ENCODE measurements at regions not wholly inside any gene's neighbourhood (a gene's known extent, or its start where the extent isn't known, plus 50 kb on each side); places are given as distances from the start of the nearest gene placed in this dataset.

DNA sequence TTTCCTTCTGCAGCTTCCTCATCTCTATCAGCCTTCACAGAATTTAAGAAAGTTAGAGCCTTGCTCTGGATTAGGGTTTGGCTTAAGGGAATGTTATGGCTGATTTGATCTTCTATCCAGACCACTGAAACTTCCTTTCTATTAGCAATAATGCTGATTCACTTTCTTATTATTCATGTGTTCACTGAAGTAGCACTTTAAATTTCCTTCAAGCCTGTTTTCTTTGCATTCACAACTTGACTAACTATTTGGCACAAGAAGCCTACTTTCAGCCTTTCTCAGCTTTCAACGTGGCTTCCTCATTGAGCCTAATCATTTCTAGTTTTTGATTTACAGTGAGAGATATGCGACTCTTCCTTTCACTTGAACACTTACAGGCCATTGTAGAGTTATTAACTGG is 528.5 kb downstream of the PLPP3 start:
- no peak overlapping the region for H3K4me3 ChIP-seq (ENCODE audit: low read length in 2 of 2)
- intact Hi-C loops (cut with DNase I), result no loop called here
- 61 to 67% methylated on average over 2 of the region's 2 CpGs for WGBS, 2 donors
- no peaks in the 10 kb centered on the region for H3K4me1 ChIP-seq (ENCODE audit: control insufficient read depth in 1 of 2, insufficient read depth in 2 of 2, low read length in 2 of 2)
- ATAC-seq (ENCODE audit: low FRiP score) (no peak), DNase-seq (no peak)
- H3K36me3 ChIP-seq (ENCODE audit: control insufficient read depth in 1 of 2, insufficient read depth in 2 of 2, low read length in 1 of 2), result no peaks in the 10 kb centered on the region
- no peaks in the 10 kb centered on the region for H3K27me3 ChIP-seq (ENCODE audit: control insufficient read depth in 1 of 2, insufficient read depth in 2 of 2, low read length in 1 of 2)
- H3K27ac ChIP-seq (ENCODE audit: low read depth in 1 of 2, low read length in 2 of 2), result no peak overlapping the region
- no peaks in the 10 kb centered on the region for H3K9me3 ChIP-seq (ENCODE audit: control insufficient read depth, low read length)

DNA sequence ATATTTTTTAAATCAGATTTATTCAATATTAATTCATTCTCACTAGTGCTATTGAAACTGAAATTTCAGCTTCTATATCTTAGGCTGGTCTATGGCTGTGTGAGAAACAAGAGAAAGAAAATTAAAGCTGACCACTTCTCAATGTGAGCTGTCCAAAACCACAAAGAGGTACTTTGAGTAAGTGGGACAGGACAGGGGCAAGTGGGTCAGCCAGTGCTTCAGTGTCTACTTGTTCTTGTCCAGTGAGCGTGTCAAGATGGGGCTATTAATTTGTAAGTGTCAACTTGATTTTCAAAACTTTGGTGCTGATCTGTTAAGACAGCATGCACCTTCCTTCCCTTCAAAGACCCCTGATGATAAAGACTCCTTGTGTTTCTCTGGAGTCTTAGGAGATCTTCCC is 533.9 kb downstream of the PLPP3 start:
- Histone ChIP-seq H3K4me3 (ENCODE audit: low read length in 2 of 2) (no peak overlapping the region), H3K27ac (ENCODE audit: low read depth in 1 of 2, low read length in 2 of 2) (no peak overlapping the region), H3K27me3 (ENCODE audit: control insufficient read depth in 1 of 2, insufficient read depth in 2 of 2, low read length in 1 of 2) (no peaks in the 10 kb centered on the region), H3K9me3 (ENCODE audit: control insufficient read depth, low read length) (no peaks in the 10 kb centered on the region), H3K36me3 (ENCODE audit: control insufficient read depth in 1 of 2, insufficient read depth in 2 of 2, low read length in 1 of 2) (no peaks in the 10 kb centered on the region), H3K4me1 (ENCODE audit: control insufficient read depth in 1 of 2, insufficient read depth in 2 of 2, low read length in 2 of 2) (peaks cover 0 to 3% of the 10 kb centered on the region in 2 donors)
- DNase-seq (no peak), ATAC-seq (ENCODE audit: low FRiP score) (no peak)
- intact Hi-C loops (cut with DNase I), result no loop called here
- WGBS, 2 donors, result 93 to 97% methylated on average over 1 of the region's 1 CpG

DNA sequence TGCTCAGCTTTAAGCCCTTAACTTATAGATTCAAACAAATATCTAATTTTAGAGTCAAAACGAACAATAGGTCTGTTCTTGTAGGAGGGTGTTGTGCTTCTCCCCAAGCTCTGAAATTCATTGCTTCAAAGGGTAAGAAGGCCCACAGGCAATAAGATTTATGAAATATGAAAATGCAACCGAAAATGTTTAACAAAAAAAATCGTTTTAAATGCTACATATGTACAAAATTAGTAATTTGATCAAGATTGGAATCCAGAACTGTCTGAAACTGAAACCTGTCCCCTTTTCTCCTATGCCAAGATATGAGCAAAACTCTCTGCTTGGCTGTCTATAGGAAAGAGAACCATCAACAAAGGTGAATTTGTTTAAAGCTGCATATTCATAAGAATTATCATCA is 534.3 kb downstream of the PLPP3 start:
- ATAC-seq (ENCODE audit: low FRiP score), result no peak
- H3K9me3 ChIP-seq (ENCODE audit: control insufficient read depth, low read length), result no peaks in the 10 kb centered on the region
- H3K36me3 ChIP-seq (ENCODE audit: control insufficient read depth in 1 of 2, insufficient read depth in 2 of 2, low read length in 1 of 2), result no peaks in the 10 kb centered on the region
- H3K4me3 ChIP-seq (ENCODE audit: low read length in 2 of 2), result no peak overlapping the region
- intact Hi-C loops (cut with DNase I), result no loop called here
- no peaks in the 10 kb centered on the region for H3K27me3 ChIP-seq (ENCODE audit: control insufficient read depth in 1 of 2, insufficient read depth in 2 of 2, low read length in 1 of 2)
- H3K27ac ChIP-seq (ENCODE audit: low read depth in 1 of 2, low read length in 2 of 2), result no peak overlapping the region
- H3K4me1 ChIP-seq (ENCODE audit: control insufficient read depth in 1 of 2, insufficient read depth in 2 of 2, low read length in 2 of 2), result peaks cover 0 to 3% of the 10 kb centered on the region in 2 donors
- DNase-seq, result no peak
- WGBS, 2 donors, result 81 to 83% methylated on average over 3 of the region's 3 CpGs

- Histone ChIP-seq H3K4me3 (ENCODE audit: low read length in 2 of 2) (no peak overlapping the region), H3K27me3 (ENCODE audit: control insufficient read depth in 1 of 2, insufficient read depth in 2 of 2, low read length in 1 of 2) (no peaks in the 10 kb centered on the region), H3K27ac (ENCODE audit: low read depth in 1 of 2, low read length in 2 of 2) (no peak overlapping the region), H3K9me3 (ENCODE audit: control insufficient read depth, low read length) (no peaks in the 10 kb centered on the region), H3K4me1 (ENCODE audit: control insufficient read depth in 1 of 2, insufficient read depth in 2 of 2, low read length in 2 of 2) (peaks cover 6 to 7% of the 10 kb centered on the region in 2 donors), H3K36me3 (ENCODE audit: control insufficient read depth in 1 of 2, insufficient read depth in 2 of 2, low read length in 1 of 2) (no peaks in the 10 kb centered on the region)
- intact Hi-C loops (cut with DNase I), result no loop called here
- DNase-seq, result no peak
- ATAC-seq (ENCODE audit: low FRiP score), result no peak
These were observed 542.9 kb downstream of the PLPP3 start for GRCh38 chr1:56036479-56036878.

DNA sequence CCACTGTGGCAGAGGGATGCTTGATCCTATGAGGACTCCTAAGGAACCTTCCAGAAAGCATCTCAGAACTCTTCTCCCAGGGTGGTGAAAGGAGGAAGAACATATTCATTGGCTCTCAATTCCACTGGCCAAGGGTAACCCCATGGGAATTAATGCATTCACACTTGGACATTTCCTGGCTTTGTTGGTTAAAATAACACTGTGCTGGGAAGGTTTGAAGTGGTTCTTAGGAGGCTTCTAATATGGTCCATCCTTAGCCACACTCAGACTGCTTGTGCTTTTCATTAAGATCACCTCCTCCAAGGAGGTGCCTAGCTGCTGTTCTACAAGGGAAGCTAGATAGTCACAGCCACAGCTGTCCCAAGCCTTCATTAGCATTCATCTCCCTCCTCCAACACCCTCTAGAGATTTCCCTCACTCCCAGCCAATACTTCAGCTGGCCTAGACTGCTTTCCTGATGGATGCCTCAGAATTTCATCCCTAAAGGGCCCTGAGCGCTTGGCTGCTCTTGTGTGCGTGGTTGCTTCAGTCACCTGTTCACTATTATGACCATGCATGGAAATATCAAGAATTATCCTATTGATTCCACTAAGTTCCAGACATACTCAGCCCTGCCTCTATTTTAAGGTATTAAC is 544.4 kb downstream of the PLPP3 start:
- peaks cover 6 to 7% of the 10 kb centered on the region in 2 donors for H3K4me1 ChIP-seq (ENCODE audit: control insufficient read depth in 1 of 2, insufficient read depth in 2 of 2, low read length in 2 of 2)
- 71 to 84% methylated on average over 2 of the region's 2 CpGs for WGBS, 2 donors
- no peaks in the 10 kb centered on the region for H3K36me3 ChIP-seq (ENCODE audit: control insufficient read depth in 1 of 2, insufficient read depth in 2 of 2, low read length in 1 of 2)
- no peak overlapping the region for H3K4me3 ChIP-seq (ENCODE audit: low read length in 2 of 2)
- intact Hi-C loops (cut with DNase I), result no loop called here
- no peaks in the 10 kb centered on the region for H3K9me3 ChIP-seq (ENCODE audit: control insufficient read depth, low read length)
- H3K27me3 ChIP-seq (ENCODE audit: control insufficient read depth in 1 of 2, insufficient read depth in 2 of 2, low read length in 1 of 2), result no peaks in the 10 kb centered on the region
- DNase-seq, result no peak
- H3K27ac ChIP-seq (ENCODE audit: low read depth in 1 of 2, low read length in 2 of 2), result peak overlapping the region in 1 of 2 donors; percentile 76
- ATAC-seq (ENCODE audit: low FRiP score), result no peak

DNA sequence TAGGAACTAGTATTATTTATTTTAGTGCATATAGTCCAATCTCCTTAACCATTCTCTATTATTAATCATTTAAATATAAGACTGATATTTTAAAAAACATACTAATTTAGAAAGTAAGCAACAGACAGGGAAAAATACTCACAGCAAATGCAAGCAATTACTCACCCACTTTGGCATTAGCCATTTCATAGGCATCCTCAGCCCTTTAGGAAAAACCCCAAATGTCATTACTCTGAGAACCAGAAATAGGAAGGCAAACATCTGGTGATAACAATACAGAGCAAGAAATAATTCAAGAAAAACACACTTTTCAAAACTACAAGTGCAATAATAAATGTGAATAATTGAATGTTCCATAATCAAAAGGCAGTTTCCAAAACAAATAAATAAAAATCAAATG is 545.1 kb downstream of the PLPP3 start:
- Histone ChIP-seq H3K36me3 (ENCODE audit: control insufficient read depth in 1 of 2, insufficient read depth in 2 of 2, low read length in 1 of 2) (no peaks in the 10 kb centered on the region), H3K27me3 (ENCODE audit: control insufficient read depth in 1 of 2, insufficient read depth in 2 of 2, low read length in 1 of 2) (no peaks in the 10 kb centered on the region), H3K9me3 (ENCODE audit: control insufficient read depth, low read length) (no peaks in the 10 kb centered on the region), H3K4me1 (ENCODE audit: control insufficient read depth in 1 of 2, insufficient read depth in 2 of 2, low read length in 2 of 2) (peaks cover 6 to 7% of the 10 kb centered on the region in 2 donors), H3K27ac (ENCODE audit: low read depth in 1 of 2, low read length in 2 of 2) (no peak overlapping the region), H3K4me3 (ENCODE audit: low read length in 2 of 2) (no peak overlapping the region)
- no peak for ATAC-seq (ENCODE audit: low FRiP score)
- no peak for DNase-seq
- intact Hi-C loops (cut with DNase I), result no loop called here

- WGBS, 2 donors, result 29 to 39% methylated on average over 3 of the region's 3 CpGs
- no peak for ATAC-seq (ENCODE audit: low FRiP score)
These were observed 545.9 kb downstream of the PLPP3 start for GRCh38 chr1:56033321-56034037.

GRCh38 chr1:56032096-56032676 is 547.2 kb downstream of the PLPP3 start:
- H3K27ac ChIP-seq (ENCODE audit: low read depth in 1 of 2, low read length in 2 of 2), result peak overlapping the region in 1 of 2 donors; percentile 44
- 94 to 98% methylated on average over 3 of the region's 3 CpGs for WGBS, 2 donors
- no peaks in the 10 kb centered on the region for H3K9me3 ChIP-seq (ENCODE audit: control insufficient read depth, low read length)
- peaks cover 6 to 7% of the 10 kb centered on the region in 2 donors for H3K4me1 ChIP-seq (ENCODE audit: control insufficient read depth in 1 of 2, insufficient read depth in 2 of 2, low read length in 2 of 2)
- H3K4me3 ChIP-seq (ENCODE audit: low read length in 2 of 2), result no peak overlapping the region
- no peaks in the 10 kb centered on the region for H3K27me3 ChIP-seq (ENCODE audit: control insufficient read depth in 1 of 2, insufficient read depth in 2 of 2, low read length in 1 of 2)
- ATAC-seq (ENCODE audit: low FRiP score), result no peak
- H3K36me3 ChIP-seq (ENCODE audit: control insufficient read depth in 1 of 2, insufficient read depth in 2 of 2, low read length in 1 of 2), result no peaks in the 10 kb centered on the region
- DNase-seq, result no peak
- intact Hi-C loops (cut with DNase I), result no loop called here

More at GRCh38 chr1:56033321-56034037, 545.9 kb downstream of the PLPP3 start:
- Histone ChIP-seq H3K4me1 (ENCODE audit: control insufficient read depth in 1 of 2, insufficient read depth in 2 of 2, low read length in 2 of 2) (peaks cover 6 to 7% of the 10 kb centered on the region in 2 donors), H3K27me3 (ENCODE audit: control insufficient read depth in 1 of 2, insufficient read depth in 2 of 2, low read length in 1 of 2) (no peaks in the 10 kb centered on the region), H3K9me3 (ENCODE audit: control insufficient read depth, low read length) (no peaks in the 10 kb centered on the region), H3K4me3 (ENCODE audit: low read length in 2 of 2) (no peak overlapping the region), H3K27ac (ENCODE audit: low read depth in 1 of 2, low read length in 2 of 2) (peak overlapping the region; percentile 22 to 99), H3K36me3 (ENCODE audit: control insufficient read depth in 1 of 2, insufficient read depth in 2 of 2, low read length in 1 of 2) (no peaks in the 10 kb centered on the region)
- intact Hi-C loops (cut with DNase I), result no loop called here
- no peak for DNase-seq

GRCh38 chr1:56031001-56031400 is 548.4 kb downstream of the PLPP3 start:
- Histone ChIP-seq H3K4me1 (ENCODE audit: control insufficient read depth in 1 of 2, insufficient read depth in 2 of 2, low read length in 2 of 2) (peaks cover 4 to 7% of the 10 kb centered on the region in 2 donors), H3K27me3 (ENCODE audit: control insufficient read depth in 1 of 2, insufficient read depth in 2 of 2, low read length in 1 of 2) (no peaks in the 10 kb centered on the region), H3K9me3 (ENCODE audit: control insufficient read depth, low read length) (no peaks in the 10 kb centered on the region), H3K4me3 (ENCODE audit: low read length in 2 of 2) (no peak overlapping the region), H3K36me3 (ENCODE audit: control insufficient read depth in 1 of 2, insufficient read depth in 2 of 2, low read length in 1 of 2) (no peaks in the 10 kb centered on the region), H3K27ac (ENCODE audit: low read depth in 1 of 2, low read length in 2 of 2) (no peak overlapping the region)
- intact Hi-C loops (cut with DNase I), result no loop called here
- ATAC-seq (ENCODE audit: low FRiP score) (no peak), DNase-seq (no peak)
- 88 to 94% methylated on average over 3 of the region's 3 CpGs for WGBS, 2 donors

All from aorta (tissue), 5 donors.